Astrocyte (in vitro differentiated cells and primary cell): ENCODE measurements at regions not wholly inside any gene's neighbourhood (a gene's known extent, or its start where the extent isn't known, plus 50 kb on each side); places are given as distances from the start of the nearest gene placed in this dataset.
A peak's percentile ranks its signal among the peaks of the same experiment; 100 is the strongest.
"Not testable (repeated sequence)": the region's sequence is repeated elsewhere in the genome, so short reads cannot be mapped to it uniquely, and the experiment has no call there.

Experiments
- DNase-seq: peaks from one replicate; pipeline ENCODE4 v3.0.0-alpha.2; 2010; ENCODE audit warnings: low read depth
- FAIRE-seq: peaks from 2 replicates; lab custom pipeline; 2011; peaks lifted over from hg19 to GRCh38; lab: Jason Lieb, UNC
- H2AFZ ChIP-seq: 2 replicates; pipeline ENCODE4 v1.6.0; 2012; ENCODE audit warnings: low read depth, low read length, inconsistent platforms
- H3K27ac ChIP-seq: 2 replicates; pipeline ENCODE4 v1.5.1; 2011; ENCODE audit warnings: low read depth, low read length, inconsistent platforms
- H3K27me3 ChIP-seq: 2 replicates; pipeline ENCODE4 v1.6.0; 2011; ENCODE audit warnings: low read length, inconsistent platforms; ENCODE audit not compliant: insufficient read depth
- H3K36me3 ChIP-seq: 2 replicates; pipeline ENCODE4 v1.5.1; 2011; ENCODE audit warnings: low read length, inconsistent platforms; ENCODE audit not compliant: insufficient read depth
- H3K4me1 ChIP-seq: 2 replicates; pipeline ENCODE4 v1.5.1; 2011; ENCODE audit warnings: low read length, inconsistent platforms; ENCODE audit not compliant: insufficient read depth
- H3K4me2 ChIP-seq: 2 replicates; pipeline ENCODE4 v1.6.0; 2012; ENCODE audit warnings: low read length, inconsistent platforms
- H3K4me3 ChIP-seq: 2 replicates; pipeline ENCODE4 v1.5.1; 2011; ENCODE audit warnings: low read depth, mild to moderate bottlenecking, low read length, inconsistent platforms; ENCODE audit not compliant: insufficient read depth
- H3K79me2 ChIP-seq: 2 replicates; pipeline ENCODE4 v1.6.0; 2012; ENCODE audit warnings: mild to moderate bottlenecking, low read length, inconsistent platforms; ENCODE audit not compliant: insufficient read depth
- H3K9ac ChIP-seq: 2 replicates; pipeline ENCODE4 v1.6.0; 2012; ENCODE audit warnings: mild to moderate bottlenecking, low read length, inconsistent platforms
- H3K9me3 ChIP-seq: 2 replicates; pipeline ENCODE4 v1.5.1; 2012; ENCODE audit warnings: low read depth, mild to moderate bottlenecking, low read length, inconsistent platforms; ENCODE audit not compliant: insufficient read depth
- H4K20me1 ChIP-seq: 2 replicates; pipeline ENCODE4 v1.6.0; 2012; ENCODE audit warnings: low read length, inconsistent platforms; ENCODE audit not compliant: insufficient read depth
- H3K27ac Mint-ChIP-seq: one replicate; pipeline ENCODE4 v1.8.0; 2021; ENCODE audit warnings: mild to moderate bottlenecking, mixed read lengths; ENCODE audit not compliant: unreplicated experiment
- H3K27me3 Mint-ChIP-seq: one replicate; pipeline ENCODE4 v1.8.0; 2021; ENCODE audit warnings: low read depth, mixed read lengths; ENCODE audit not compliant: unreplicated experiment
- H3K36me3 Mint-ChIP-seq: one replicate; pipeline ENCODE4 v1.8.0; 2021; ENCODE audit warnings: low read depth, mixed read lengths; ENCODE audit not compliant: unreplicated experiment
- H3K4me1 Mint-ChIP-seq: one replicate; pipeline ENCODE4 v1.8.0; 2021; ENCODE audit warnings: low read depth, mixed read lengths; ENCODE audit not compliant: unreplicated experiment
- H3K4me3 Mint-ChIP-seq: one replicate; pipeline ENCODE4 v1.8.0; 2021; ENCODE audit warnings: mild to moderate bottlenecking, moderate library complexity, mixed read lengths; ENCODE audit not compliant: unreplicated experiment
- H3K9me3 Mint-ChIP-seq: one replicate; pipeline ENCODE4 v1.8.0; 2021; ENCODE audit warnings: mild to moderate bottlenecking, mixed read lengths; ENCODE audit not compliant: unreplicated experiment
- CTCF ChIP-seq: IDR thresholded peaks from 2 replicates; pipeline ENCODE4 v1.5.1; 2011; ENCODE audit warnings: low read depth, mild to moderate bottlenecking, inconsistent platforms, low read length, moderate library complexity; ENCODE audit not compliant: insufficient read depth
- EZH2 ChIP-seq: IDR thresholded peaks from 2 replicates; pipeline ENCODE4 v1.6.1; 2012; ENCODE audit warnings: mild to moderate bottlenecking, low read length, inconsistent platforms; ENCODE audit not compliant: insufficient read depth

GRCh38 chr4:188781655-188782054 lies 642.4 kb downstream of the TRIML1 start:
- no peak overlapping the region for H3K4me2 ChIP-seq
- TF ChIP-seq CTCF: no peak
- no peaks in the 10 kb centered on the region for H3K27me3 ChIP-seq
- Mint-ChIP-seq H3K4me3 (no peak overlapping the region), H3K27ac (peak overlapping the region; percentile 91), H3K9me3 (no peaks in the 10 kb centered on the region), H3K4me1 (peaks cover 42% of the 10 kb centered on the region), H3K27me3 (no peaks in the 10 kb centered on the region), H3K36me3 (no peaks in the 10 kb centered on the region)
- DNase-seq (no peak), FAIRE-seq (no peak)
- no peaks in the 10 kb centered on the region for H3K4me1 ChIP-seq
- no peaks in the 10 kb centered on the region for H3K9me3 ChIP-seq
- H4K20me1 ChIP-seq: no peaks in the 10 kb centered on the region
- H3K4me3 ChIP-seq: no peak overlapping the region
- H3K79me2 ChIP-seq: no peaks in the 10 kb centered on the region
- H3K36me3 ChIP-seq: no peaks in the 10 kb centered on the region
- H2AFZ ChIP-seq: no peak overlapping the region
- H3K27ac ChIP-seq: no peak overlapping the region
- no peak overlapping the region for H3K9ac ChIP-seq

- Histone ChIP-seq H3K9ac (no peak overlapping the region), H3K36me3 (no peaks in the 10 kb centered on the region), H3K4me1 (no peaks in the 10 kb centered on the region), H3K9me3 (no peaks in the 10 kb centered on the region), H2AFZ (no peak overlapping the region), H3K27ac (no peak overlapping the region), H3K27me3 (no peaks in the 10 kb centered on the region), H3K4me3 (no peak overlapping the region), H4K20me1 (no peaks in the 10 kb centered on the region), H3K79me2 (no peaks in the 10 kb centered on the region), H3K4me2 (no peak overlapping the region)
- no peaks in the 10 kb centered on the region for H3K36me3 Mint-ChIP-seq
- DNase-seq (no peak), FAIRE-seq (no peak)
- no peak for TF ChIP-seq CTCF
- no peak for TF ChIP-seq EZH2
- no peak overlapping the region for H3K27ac Mint-ChIP-seq
- H3K4me3 Mint-ChIP-seq: no peak overlapping the region
- H3K27me3 Mint-ChIP-seq: no peaks in the 10 kb centered on the region
- peaks cover 42% of the 10 kb centered on the region for H3K4me1 Mint-ChIP-seq
- H3K9me3 Mint-ChIP-seq: no peaks in the 10 kb centered on the region
Observed at GRCh38 chr4:188783175-188783574, 643.9 kb downstream of the TRIML1 start.

GRCh38 chr4:188783606-188784160 lies 644.4 kb downstream of the TRIML1 start:
- no peak overlapping the region for H2AFZ ChIP-seq
- H3K4me1 Mint-ChIP-seq: peaks cover 40% of the 10 kb centered on the region
- no peaks in the 10 kb centered on the region for H3K9me3 ChIP-seq
- no peaks in the 10 kb centered on the region for H3K9me3 Mint-ChIP-seq
- H3K4me3 Mint-ChIP-seq: no peak overlapping the region
- no peaks in the 10 kb centered on the region for H3K36me3 ChIP-seq
- H3K4me3 ChIP-seq: no peak overlapping the region
- FAIRE-seq (no peak), DNase-seq (no peak)
- no peaks in the 10 kb centered on the region for H3K4me1 ChIP-seq
- no peaks in the 10 kb centered on the region for H4K20me1 ChIP-seq
- H3K27ac Mint-ChIP-seq: no peak overlapping the region
- H3K27me3 Mint-ChIP-seq: no peaks in the 10 kb centered on the region
- no peaks in the 10 kb centered on the region for H3K79me2 ChIP-seq
- no peak for TF ChIP-seq CTCF
- TF ChIP-seq EZH2: no peak
- H3K27ac ChIP-seq: no peak overlapping the region
- no peaks in the 10 kb centered on the region for H3K36me3 Mint-ChIP-seq
- no peak overlapping the region for H3K4me2 ChIP-seq
- no peak overlapping the region for H3K9ac ChIP-seq
- no peaks in the 10 kb centered on the region for H3K27me3 ChIP-seq

- not testable (repeated sequence) for H3K27ac Mint-ChIP-seq, H3K9ac ChIP-seq, H3K4me3 ChIP-seq, H3K4me1 ChIP-seq, H3K4me2 ChIP-seq, H3K36me3 Mint-ChIP-seq, H3K9me3 ChIP-seq, FAIRE-seq, H3K27me3 Mint-ChIP-seq, H3K4me1 Mint-ChIP-seq, H3K27ac ChIP-seq, H4K20me1 ChIP-seq, H3K36me3 ChIP-seq, H3K27me3 ChIP-seq, H3K79me2 ChIP-seq, H2AFZ ChIP-seq, H3K4me3 Mint-ChIP-seq, DNase-seq
- H3K9me3 Mint-ChIP-seq: peaks cover 13% of the 10 kb centered on the region
Observed at GRCh38 chr4:188796600-188796999, 657.4 kb downstream of the TRIML1 start.
